HG03342 (cell line): ENCODE measurements at regions not wholly inside any gene's neighbourhood (a gene's known extent, or its start where the extent isn't known, plus 50 kb on each side); places are given as distances from the start of the nearest gene placed in this dataset.

Experiments used
- ATAC-seq: cut with Tn5 transposase; IDR thresholded peaks from one replicate; pipeline ENCODE4 v1.9.1; 2021; ENCODE audit warnings: mild to moderate bottlenecking, moderate library complexity; ENCODE audit not compliant: unreplicated experiment

DNA sequence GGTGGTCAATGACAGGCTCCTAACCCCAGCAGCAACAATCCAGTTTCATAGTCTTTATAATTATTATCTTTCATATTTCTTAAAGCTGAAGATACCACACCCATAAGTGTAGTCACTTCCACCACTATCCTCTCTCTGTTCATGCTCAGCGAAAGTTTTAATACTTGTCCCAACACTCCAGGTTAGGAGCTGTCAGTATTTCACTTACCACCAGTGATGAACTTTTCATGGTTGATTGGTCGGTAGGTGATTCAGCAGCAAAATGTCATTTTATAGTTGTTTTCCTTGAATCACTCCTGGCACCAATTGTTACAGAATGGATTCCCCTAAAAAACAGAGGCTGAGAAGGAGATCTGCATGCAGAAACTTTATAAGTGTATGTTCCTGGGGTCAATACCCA is 324.9 kb downstream of the CCDC85A start:
- no peak for ATAC-seq

DNA sequence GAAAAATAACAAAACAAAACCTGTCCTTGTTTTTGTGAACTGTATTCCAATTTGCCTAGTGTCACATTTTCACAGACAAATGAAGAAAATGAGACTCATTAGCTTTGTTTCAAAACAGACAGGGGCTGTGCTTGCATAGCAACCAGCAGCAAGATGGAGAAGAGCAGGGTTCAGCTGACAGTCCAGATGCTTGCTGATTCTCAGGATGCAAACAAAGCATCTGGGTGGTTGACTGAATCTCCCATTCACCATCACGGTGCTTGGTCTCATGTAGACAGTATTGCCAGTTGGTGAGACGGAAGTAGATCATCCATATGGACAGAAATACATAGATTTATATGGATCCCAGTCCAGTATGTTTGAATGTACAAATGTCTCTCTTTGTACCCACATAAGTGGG is 326.8 kb downstream of the CCDC85A start:
- ATAC-seq, result no peak

DNA sequence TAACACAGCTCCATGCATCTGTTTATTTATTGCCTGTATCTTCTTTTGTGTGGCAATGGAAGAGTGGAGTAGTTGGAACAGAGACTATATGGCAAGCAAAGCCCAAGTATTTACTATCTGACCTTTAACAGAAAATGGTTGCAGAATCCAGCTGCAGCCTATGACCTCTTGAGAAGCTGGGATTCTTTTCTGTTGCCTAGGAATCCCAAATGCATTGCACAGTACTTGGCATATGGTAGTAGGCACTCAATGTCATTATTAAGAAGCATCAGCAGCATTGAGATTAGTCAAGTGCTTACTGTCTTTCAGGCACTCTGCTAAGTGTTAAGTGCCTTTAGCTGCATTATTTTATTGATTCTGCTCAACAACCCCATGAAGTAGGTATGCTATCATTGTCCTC is 331.6 kb downstream of the CCDC85A start:
- no peak for ATAC-seq

DNA sequence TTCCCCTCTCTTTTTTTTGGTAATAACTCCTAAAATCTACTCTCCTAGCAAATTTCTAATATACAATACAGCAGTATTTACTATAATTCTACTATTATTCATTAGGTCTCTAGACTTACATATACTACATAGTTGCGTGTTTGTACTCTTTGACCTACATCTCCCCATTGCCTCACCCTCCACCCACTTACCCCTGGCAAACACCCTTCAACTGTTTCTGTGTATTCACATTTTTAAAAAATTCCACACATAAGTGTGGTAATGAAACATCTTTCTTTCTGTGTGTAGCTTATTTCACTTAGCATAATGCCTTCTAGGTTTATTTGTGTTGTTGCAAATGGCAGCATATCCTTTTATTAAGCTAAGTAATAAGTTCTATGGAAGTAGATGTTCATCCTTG is 336.0 kb downstream of the CCDC85A start:
- ATAC-seq, result no peak

DNA sequence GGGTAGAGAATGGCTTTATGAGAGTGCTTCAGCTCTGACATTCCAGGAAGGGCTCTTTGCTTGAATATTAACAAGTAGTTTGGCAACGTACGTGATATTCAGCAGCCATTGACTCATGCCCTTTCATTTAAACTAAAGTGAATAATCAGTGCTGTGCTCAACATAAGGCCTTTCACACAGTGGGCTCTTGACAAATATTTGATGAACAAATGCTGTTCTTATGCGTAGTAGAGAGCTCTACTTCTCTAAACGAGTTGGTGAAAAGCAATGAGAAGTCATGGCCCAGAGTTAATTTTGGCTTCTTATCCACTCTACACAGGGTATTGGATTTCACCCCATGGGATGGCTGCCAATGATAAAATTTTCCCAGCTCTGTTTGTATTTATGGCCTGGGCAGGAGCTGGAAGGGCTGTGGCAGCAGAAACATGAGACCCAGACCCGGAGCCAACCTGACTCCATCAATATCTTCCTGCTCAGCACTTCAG is 338.9 kb downstream of the CCDC85A start:
- no peak for ATAC-seq

DNA sequence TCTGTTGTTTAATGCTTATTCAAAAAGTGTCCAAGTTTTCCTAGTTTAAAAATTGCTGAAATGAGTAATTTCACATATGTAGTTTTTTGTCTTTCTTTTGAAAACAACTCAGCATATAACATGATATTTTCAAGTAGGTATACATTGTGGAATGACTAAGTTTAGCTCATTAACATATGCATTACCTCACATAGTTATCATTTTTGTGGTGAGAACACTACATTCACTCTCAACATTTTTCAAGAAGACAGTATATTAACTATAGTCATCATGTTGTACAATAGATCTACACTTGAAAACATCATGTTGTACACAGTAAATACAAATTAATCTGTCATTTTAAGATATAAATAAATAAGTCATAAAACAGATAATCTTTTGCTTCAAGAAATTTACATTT is 340.0 kb downstream of the CCDC85A start:
- ATAC-seq, result no peak

DNA sequence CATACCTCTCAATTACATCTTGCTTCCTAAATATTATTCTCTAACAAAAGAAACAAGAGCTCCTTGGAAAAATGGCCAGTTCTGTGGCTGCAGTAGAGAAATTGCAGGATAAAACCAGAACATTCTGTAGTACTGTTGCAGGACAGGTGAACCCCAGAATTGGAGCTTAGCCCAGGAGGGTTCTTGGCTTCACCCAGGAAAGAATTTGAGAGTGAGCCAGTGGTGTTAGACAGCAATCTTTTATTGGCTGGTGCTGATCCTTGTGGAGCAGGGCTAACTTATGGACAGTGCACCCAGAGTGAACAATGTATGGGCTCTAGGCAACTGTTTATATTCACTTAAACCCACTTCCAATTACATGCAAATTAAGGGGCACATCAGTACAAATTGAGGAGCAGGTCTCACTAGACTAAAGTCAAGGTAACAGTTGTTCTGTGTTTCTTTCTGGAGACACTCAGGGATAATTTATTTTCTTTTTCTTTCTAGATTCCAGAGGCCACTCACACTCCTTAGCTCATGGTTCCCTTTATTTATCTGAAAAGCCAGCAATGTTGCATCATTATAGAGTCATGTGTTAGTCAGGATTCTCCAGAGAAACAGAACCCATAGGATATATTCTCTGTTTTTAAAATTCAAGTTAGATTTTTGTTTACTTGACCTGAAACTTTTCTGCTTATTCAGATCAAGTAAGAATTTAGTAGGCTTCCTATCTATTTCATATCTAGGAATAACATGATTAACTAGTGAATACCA is 348.1 kb downstream of the CCDC85A start:
- ATAC-seq, result no peak

DNA sequence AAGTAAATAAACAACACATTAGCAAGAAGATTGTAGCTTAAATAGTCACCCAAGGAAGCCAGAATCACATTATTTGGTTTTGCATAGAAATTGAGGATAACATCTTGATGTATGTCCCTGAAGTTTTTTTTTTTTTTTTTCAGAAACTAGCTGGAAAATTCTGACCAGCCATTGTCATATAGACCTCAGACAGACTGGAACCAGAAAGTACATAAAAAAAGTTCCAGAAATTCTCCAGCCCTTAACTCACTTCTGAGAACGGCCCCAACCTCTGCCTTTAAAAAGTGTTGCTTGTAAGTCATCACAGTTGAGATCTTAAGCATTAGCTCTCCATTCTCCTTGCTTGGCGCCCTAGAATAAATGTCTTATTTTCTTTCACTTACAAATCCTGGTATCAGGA is 350.5 kb downstream of the CCDC85A start:
- ATAC-seq, result no peak

DNA sequence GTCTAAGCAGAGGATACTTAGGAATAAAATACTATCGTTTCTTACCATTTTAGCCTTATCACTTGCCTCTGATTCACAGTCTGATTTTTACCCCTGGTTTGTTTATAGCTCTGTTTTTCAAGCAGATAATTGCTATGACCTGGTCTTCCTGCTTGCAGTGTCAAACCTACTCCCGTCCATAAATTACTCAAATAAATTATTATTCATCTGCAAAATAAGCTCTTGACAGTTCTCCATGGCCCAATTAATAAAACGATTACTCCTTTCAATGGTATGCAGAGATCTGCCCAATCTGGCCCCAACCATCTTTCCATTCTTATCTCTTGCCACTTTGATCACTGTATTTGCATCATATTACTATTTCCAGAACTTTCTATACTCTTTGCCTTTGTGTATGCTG is 354.0 kb downstream of the CCDC85A start:
- no peak for ATAC-seq

DNA sequence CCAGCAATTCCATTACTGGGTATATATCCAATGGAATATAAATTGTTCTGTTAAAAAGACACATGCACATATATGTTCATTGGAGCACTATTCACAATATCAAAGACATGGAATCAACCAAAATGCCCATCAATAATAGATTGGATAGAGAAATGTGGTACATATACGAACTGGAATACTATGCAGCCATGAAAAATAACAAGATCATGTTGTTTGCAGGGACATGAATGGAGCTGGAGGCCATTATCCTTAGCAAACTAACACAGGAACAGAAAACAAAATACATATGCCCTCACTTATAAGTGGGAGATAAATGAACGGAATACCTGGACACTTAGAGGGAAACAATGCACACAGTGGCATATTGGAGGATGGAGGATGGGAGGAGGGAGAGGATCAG is 355.8 kb downstream of the CCDC85A start:
- ATAC-seq, result no peak

DNA sequence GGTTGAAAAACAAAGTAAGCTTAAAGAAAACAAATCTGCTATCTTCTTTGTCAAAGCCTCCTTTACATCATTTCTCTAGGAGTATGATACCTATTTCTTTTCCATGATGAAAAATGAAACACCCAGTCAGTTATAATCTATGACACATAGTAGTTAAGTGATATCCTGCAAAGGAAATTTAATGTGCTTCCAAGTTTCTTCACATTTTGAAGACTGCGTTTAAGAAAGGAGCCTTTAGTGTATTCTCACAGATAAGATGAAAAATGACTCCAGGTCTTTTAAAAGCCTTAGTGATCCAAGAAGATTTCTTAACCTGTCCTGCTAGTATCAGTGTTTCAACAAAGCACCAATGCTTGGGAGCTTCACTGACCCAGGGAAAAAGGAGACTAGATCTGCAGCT is 356.7 kb downstream of the CCDC85A start:
- ATAC-seq, result no peak

DNA sequence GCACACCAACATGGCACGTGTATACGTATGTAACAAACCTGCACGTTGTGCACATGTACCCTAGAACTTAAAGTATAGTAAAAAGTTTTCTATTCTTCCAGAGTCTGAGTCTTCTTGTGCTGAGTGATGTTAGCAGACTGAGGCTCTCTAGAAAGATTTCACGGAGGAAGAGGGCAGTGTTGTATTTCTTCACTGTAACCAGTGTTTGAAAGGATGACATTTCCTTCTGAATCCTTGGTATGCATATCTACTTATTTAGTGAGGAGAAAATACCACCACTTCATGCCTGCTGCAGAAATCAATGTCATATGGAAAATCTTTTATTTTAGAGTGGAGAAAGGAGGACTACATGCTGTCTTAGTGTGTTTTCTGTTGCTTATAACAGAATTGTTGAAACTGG is 357.1 kb downstream of the CCDC85A start:
- no peak for ATAC-seq

DNA sequence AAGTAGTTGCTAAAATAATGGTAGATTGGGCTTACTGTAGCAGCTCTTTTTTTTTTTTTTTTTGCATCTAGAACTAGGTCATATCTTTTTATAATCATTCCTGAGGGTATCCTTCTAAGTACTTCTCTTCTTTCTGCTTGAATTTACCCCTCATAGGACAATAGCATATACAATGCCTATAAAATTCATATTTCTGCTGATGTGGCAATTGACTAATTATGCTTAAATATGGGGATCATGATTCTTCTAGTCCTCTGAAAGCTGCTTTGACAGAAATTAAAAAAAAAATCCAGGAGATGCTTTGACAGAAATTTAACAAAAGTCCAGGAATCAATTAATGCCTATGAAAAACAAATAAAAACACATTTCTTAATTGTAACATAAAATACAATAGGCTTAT is 358.4 kb downstream of the CCDC85A start:
- ATAC-seq, result no peak

DNA sequence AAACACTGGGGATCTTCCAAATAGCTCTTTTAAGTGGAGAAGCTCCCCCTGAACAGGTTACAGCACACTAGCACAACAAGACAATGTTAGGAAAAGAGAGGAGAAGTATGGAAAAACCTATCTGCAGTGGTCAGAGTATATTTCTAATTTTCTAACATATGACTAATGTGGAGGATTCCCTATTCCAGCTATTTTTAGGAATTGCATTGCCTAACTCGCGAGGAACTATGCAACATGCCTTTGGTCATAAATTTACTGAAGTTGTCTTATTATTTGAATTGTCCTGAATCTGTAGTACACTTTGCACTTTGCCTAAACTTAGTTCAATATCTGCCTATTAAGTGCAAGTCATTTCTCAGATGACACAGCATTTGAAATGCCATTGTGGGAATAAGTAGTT is 381.4 kb downstream of the CCDC85A start:
- ATAC-seq, result no peak

DNA sequence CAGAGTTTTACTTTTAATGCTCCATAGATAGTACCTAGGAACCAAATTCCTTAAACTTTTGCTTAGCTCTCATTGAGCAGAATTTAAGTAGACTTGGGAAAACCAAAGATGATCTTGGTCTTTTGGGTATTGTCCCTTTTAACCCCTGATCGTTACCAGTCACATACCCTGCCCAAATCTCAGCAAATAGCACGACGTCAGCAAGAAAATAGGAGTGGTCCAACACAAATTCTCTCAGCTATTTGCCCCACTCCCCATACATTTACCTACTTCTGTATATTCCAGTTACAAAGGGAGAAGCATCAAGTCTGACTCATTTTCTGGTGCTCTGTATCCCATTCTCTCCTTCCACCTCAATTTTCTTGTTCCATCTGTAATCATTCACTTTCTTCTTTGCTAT is 387.3 kb downstream of the CCDC85A start:
- ATAC-seq, result no peak

DNA sequence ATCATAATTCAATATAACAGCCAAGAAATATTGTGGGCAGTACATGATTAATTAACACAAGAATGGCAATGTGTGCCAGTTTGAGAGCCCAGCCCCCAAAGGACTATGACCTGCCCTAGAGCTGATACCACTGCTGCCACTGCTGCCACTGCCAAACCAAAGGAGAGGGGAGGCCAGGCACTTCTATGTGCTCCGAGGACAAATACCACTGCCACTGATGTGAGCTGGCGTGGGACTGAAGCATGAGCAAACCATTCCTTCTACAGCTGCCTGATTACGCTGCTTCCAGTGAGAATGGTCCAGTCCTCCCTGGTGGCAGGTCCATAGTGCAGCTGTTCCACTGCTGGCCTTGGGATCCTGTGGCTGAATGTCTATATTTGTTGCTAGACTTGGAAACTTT is 392.2 kb downstream of the CCDC85A start:
- ATAC-seq, result no peak

DNA sequence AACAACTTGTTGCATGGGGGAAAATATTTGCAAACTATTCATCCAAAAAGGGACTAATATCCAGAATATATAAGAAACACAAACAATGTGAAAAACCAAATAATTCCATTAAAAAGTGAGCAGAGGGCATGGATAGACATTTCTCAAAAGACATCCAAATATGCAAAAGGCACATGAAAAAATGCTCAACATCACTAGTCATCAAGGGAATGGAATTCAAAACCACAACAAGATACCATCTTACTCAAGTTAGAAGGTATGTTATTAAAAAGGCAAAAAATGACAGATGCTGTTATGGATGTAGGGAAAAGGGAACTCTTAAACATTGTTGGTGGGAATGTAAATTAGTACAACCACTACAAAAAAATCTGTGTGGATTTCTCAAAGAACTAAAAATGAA is 396.5 kb downstream of the CCDC85A start:
- no peak for ATAC-seq

DNA sequence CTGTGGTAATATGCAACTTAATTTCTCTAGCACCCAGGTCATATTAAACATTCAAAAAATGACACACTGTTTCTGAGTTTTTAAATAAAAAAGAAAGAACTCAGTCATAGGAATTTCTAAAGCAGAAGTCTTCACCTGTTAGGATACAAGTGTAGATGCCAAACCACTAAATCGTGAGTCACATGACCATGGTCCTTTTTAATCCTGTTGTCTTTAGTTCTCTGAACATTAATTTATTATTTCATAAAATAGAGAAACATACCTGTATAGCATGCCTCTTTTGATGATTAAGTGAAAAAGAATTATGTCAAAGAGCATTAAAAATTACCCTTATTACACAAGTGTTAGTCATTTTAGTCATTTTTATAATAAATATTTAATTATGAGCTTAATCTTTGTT is 398.8 kb downstream of the CCDC85A start:
- ATAC-seq, result no peak

DNA sequence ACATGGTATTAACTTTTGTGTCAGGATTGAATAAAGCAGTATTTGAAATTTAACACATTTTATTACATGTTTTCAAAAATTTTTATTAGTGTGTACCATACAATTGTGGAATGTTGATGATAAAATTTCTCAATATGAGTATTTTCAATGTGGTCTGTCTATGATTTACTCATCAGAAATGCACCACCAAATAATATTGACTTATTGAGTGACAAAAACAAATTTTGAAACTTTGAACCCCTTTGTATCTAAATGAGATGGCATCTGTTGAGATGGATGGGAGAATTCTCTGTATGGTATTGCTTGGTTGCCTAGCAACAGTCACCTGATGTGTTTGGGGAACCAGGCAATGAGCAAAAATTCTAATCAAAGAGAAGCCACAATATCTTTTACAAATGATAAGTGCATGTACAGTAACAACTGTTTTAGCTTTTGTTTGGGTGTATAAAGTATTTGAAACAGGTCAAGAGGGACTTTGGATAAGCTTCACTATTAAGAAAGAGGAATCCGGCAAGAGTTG is 400.1 kb downstream of the CCDC85A start:
- ATAC-seq, result peak; percentile 44

DNA sequence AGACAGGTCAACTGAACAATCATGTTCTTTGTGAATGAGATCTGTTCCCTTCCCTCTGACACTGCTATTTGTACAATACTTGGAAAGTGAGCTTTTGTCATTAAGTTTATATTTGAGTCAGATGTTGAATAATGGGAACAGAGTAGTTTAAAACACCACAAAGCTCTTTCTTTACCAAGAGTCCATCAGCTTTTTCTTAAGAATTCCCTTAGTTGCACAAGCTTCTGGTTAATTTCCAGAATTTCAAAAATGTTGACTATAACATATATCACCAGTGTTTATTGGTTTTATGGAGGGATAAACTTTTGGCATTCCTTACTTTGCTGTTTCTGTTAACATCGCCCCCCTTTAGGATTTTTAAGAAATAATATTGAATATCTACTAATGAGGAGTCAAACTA is 403.7 kb downstream of the CCDC85A start:
- ATAC-seq, result no peak

DNA sequence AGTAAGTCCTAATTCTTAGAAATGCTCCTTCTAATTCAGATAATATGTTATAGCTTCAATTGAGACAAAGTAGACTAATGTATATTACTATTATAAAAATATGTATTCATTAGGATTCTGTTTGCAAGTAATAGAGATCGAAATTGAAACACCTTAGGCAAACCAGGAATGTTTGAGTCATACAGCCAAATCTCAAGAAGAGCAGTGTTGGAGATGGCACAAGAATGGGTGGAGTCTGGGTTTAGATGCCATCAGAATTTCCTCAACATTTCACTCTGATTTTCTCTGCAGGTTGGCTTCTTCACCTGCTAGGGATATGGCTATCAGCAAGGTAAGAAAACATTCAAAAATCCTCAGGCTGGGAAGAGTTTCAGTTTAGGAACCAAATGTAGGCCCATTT is 405.4 kb downstream of the CCDC85A start:
- ATAC-seq, result no peak

DNA sequence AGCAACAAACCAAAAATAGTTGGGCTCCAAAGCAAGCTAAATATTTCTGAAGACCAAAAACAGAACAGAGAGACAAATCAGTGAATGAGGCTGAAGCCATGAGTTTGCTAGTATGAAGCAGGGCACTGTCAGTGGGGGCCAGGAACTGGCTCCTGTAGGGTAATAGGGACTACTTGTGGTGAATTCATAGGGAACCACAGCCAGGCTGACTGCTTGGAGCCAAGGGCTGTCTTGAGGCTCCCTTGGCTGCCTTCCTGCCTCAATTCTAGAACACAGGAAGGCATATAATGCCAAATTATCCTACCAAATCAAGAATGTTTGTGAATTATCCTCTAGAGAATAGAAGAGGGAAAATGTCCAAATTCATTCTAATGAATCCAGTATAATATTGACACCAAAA is 406.0 kb downstream of the CCDC85A start:
- no peak for ATAC-seq

DNA sequence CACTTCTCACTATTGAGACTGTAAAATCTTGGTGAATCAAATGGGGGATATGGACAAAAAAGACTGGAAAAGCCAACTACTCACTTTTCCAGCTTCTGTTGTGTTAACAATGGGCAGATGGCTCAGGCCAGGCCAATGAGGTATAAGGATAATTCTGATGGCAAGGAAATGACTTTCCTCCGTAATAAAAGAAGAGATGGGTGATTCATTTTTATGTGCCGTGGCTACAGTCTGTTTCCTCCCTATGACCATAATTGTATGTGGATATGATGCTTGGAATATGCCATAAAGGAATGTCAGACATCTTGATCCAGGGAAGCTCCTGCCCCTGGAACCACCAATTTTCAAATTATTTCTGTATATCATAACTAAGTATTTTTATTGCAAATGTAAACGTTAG is 406.8 kb downstream of the CCDC85A start:
- ATAC-seq, result no peak
